ENCODE measurements at regions not wholly inside any gene's neighbourhood (a gene's known extent, or its start where the extent isn't known, plus 50 kb on each side); places are given as distances from the start of the nearest gene placed in this dataset.

DNA sequence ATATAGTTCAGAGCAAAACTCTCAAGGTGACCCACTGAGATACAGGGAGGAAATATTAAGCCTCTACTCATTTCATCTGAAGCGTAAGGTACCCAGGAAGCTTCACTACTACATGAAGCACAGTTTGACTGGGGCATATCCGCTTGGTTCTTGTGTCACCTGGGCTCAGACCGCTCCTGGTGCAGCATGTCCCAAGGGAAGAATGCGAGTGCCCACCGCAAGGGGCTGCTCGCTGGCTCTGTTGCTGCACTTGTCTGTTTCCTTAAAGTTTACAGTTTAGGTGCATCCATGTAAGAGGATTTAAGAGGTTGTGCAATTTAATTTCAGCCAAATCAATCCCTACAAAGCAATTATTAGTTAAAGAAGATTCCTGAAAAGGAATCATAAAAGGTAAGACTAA lies 507.8 kb downstream of the FBXO15 start:
- DNase-seq (ENCODE audit: low read depth): no peak

DNA sequence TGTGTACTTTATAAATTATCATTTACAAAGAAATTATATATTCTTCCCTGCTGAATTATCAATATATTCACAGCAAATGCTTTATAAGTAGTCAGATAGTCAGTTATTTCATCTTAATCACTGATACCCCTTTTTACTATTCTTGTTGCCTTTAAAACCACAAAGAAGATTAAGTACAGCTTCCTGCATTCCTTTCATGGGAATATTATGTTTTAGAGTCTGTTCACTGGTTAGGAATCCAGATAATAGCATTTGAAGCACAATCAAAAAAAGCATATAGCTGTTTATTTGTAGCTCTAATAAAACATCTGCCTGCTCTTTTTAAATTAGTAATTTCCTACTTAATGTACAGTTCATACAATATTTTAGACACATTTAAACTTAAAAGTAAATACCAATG lies 508.9 kb downstream of the FBXO15 start:
- no peak for DNase-seq (ENCODE audit: low read depth)

DNA sequence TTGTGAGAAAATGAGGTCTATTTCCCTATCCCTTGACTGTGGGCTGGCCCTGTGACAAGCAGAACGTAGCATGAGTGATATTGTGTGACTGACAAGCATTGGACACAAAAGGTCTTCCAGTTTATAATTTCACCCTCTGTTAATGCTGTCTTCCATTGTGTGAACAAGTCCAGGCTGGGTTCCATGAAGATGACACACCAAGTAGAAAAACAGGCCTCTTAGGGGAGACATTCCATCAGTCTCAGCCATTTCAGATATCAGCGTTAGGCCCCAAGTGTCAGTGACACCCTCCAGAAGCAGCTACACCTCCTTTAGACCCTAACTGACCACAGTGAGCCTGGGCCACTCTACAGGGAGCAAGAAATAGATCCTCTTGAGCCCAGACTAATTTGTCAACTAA lies 511.3 kb downstream of the FBXO15 start:
- no peak for DNase-seq (ENCODE audit: low read depth)

DNA sequence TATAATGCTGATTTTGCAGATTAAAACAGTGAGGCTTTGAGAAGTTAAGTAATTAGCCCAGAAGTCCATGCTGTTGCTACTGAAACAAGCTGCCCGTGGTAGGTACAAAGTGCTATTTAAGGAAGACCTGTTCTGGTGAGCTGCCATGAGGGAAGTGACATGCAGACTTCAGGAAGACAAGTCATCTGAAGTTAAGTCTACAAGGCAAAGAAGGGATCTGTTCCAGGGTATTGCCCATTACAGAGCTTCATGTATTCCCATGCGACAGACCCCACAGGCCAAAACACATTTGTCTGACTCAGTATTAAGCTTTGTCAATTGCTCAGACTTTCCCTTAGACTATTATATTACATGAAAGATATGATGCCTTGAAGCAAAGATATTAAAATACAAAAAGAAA lies 520.8 kb downstream of the FBXO15 start:
- DNase-seq (ENCODE audit: low read depth): no peak

DNA sequence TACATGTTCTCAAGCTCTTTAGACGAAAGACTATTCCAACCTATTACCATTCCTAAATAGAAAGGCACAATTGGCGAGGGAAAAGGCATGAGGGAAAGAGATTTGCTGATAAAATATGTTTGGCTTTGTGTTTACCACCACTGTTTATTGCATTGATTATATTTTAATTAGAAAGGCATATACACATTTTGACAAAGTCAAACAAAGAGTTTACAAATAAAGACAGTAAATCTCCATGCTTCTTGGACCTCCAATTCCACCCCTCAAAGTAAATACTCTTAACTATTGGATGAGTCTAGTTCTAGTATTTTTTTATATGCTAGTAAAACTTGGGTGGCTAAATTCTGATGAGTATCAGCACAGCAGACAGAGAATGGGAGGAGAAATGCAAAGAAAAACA lies 521.4 kb downstream of the FBXO15 start:
- no peak for DNase-seq (ENCODE audit: low read depth)

DNA sequence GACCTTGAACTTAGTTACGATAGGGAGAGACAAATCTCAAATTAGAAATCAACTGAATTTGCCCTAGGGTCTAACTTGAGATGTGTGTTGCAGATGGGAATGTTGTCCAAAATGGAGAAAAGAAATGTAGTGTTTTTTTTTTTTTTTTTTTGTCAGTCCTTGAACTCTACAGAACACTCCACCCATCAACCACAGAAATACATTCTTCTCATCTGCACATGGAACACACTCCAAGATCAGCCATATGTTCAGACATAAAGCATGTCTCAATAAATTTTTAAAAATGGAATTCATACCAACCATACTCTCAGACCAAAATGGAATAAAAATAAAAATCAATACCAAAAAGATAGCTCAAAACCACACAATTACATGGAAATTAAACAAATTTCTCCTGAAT lies 526.5 kb downstream of the FBXO15 start:
- DNase-seq (ENCODE audit: low read depth): no peak

DNA sequence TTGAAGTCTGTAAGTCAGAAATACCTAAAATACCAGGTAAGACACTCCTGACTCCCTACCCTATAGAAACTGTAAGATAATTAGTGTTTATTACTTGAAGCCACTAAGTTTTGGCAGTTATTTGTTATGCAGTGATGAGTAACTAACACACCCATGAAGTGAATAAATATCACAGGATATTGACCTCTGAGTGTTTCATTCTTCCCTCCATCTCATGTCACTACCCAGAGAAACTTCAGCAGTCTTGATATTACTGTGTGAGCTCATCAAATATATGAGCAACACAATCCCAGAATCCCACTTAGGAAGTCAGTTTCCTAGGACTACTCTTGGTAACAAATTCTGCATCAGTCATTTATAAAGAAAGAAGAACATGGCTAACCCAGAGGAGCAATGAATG lies 529.7 kb downstream of the FBXO15 start:
- DNase-seq (ENCODE audit: low read depth): no peak

DNA sequence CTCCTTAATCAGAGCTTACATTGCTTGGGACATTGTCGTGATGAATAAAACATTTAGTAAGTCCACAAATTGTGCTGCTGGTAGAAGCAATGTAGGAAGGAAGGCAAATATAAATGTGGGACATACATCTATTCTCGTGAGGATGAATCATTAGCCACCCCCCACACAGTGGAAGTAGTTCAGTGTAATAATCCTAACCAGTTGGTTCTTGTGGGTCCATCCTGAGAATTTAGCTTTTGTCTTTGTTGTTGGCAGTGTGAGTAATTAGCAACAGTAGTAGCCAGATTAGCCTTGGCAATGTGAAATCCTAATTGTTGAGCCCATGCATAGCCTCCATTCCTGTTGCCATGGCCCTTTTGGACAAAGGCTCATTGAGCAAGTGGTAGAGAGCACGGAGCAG lies 532.1 kb downstream of the FBXO15 start:
- no peak for DNase-seq (ENCODE audit: low read depth)

DNA sequence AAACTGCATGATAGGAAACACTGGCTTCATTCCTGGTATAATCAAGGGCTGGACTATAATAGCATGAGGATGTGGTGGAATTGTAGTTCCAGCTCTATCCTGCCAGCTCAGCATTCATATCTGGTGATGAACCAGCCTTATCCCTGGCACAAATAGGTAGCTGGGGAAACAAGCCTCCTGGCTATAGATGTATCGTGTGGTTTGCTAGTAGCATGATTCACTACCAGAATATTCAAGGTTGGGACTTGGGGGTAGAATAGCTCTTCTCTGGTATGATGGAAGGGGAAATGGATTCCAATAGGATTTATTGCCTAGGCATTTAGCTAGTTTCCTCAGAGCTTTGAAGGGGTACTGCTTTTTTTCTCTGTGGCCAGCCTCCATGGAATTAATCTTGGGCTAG lies 532.8 kb downstream of the FBXO15 start:
- no peak for DNase-seq (ENCODE audit: low read depth)

DNA sequence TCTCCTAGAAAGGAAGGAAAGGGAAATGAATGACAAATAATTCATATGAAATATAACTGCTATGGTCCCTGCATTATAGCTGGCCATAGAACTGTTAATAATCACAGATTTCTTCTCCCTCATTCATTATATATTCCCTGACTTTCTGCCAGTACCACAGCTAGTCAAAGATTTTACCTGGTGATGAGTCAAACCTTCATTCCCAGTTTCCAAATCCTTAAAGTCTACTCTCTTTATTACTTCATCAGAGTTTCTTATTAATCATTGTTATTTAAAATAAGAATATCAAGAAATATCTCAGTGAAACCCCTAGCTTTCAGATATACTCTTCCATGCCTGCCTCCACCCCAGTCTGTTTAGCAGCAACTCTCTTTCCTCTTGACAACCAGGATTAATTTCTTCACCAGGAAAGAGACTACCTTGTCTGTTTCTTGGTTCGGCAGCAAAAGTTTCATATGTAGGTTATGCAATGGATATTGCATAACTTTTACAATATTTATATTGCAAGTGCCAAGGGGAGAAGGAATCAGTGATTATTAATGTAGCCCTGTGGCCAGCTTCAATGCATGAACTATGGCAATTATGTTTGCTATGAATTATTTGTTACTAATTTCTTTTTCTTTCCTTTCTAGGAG lies 533.8 kb downstream of the FBXO15 start:
- no peak for DNase-seq (ENCODE audit: low read depth)

DNA sequence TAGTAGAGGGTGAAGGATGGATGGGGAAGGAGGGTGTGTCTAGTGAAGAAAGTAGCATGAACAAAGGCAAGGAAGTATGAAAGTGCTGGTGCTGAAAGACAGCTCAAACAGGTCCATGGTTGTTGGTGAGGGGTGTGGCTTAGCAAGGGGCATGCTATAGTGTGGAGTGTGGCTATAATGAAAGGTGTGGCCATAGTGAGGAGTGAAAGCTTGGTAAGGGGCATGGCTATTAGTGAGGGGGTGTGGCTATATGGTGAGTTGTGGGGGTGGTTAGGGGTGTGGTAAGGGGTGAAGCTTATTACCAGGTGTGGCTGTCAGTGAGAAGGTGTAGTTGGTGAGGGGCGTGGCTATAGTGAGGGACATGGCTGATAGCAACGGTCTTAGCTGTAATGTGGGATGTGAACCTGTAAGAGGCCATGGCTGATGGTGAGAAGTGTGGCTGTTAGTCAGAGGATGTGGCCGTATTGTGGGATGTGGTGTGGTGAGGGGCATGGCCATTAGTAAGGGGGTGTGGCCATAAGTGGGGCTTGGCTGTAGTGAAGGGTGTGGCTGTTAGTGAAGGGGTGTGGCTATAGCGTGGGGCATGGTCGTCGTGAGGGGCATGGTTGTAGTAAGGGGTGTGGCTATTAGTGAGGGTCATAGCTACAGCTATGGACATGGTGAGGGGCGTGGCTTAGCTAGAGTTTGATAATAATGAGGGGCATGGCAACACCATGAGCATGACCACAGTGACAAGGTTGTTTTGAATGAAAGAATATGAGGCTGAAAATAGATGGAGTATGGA lies 549.6 kb downstream of the FBXO15 start:
- DNase-seq (ENCODE audit: low read depth): no peak

DNA sequence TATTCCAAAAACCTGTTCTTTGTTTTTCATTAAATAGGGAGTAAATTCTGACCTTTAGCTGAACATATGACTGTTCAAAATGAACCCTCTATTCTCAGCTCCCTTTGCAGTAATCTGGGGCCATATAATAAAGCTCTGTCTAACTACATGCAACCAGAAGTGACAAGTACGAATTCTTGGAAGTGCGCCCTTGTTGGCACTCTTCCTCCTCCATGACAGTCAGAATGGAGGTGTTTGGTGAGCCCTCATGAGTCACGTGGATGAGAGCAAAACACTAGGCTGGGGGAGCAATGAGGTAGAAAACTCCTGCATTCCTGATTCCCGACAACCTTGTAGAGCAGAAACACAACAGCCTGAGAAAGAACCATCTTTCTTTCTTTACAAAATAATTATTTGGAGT lies 552.9 kb downstream of the FBXO15 start:
- DNase-seq (ENCODE audit: low read depth): no peak

DNA sequence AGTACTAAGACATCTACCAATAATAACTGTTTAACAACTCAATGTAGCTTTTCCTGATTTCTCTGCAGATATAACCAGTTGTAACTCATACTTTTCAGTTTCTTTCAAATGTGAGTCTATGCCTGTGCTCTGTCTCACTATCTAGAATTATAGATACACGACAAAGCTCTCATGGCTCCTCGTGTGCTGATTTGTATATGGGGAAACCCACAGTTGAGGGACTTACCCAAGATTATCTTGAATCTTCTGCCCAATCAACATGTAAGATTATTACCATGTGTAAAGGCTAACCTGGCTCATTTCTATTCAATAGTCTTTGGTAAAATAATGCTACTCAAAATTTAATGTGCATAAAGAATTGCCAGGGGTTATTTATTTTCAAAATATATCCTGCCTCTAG lies 554.4 kb downstream of the FBXO15 start:
- no peak for DNase-seq (ENCODE audit: low read depth)

DNA sequence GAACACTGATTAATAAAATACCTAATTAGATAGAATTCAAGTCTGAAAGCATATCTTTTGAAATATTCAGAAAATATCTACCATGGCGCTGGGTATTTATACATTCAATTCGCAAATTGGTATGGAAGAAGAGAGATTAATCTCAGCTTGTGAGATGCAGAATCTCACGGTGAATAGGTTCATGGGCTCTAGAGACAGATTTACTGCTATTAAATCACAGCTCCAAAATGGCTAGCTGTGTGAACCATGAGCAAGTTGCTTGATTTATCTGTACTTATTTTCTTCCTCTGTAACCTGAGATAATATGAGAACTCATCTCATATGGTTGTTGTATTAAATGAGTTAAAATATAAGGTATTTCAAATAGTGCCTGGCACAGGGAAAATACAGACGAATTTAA lies 556.7 kb downstream of the FBXO15 start:
- DNase-seq (ENCODE audit: low read depth): no peak

DNA sequence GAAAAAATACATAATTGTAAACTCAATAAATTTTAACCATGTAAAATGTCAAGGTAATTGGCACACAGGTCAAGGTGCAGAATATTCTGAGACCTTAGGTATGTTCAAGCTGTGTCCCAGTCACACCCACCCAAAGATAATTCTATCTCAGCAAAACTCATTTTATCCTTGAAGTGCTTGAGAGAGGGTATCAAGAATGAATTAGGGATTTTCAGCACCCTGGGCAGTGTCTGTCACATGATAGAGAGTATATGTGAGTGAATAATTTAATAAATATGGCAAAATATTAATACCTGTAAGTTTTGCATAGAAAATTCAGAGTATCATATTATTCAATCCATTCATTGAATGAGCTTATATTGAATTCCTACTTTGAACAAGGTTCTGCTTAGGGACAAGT lies 567.9 kb downstream of the FBXO15 start:
- DNase-seq (ENCODE audit: low read depth): no peak

DNA sequence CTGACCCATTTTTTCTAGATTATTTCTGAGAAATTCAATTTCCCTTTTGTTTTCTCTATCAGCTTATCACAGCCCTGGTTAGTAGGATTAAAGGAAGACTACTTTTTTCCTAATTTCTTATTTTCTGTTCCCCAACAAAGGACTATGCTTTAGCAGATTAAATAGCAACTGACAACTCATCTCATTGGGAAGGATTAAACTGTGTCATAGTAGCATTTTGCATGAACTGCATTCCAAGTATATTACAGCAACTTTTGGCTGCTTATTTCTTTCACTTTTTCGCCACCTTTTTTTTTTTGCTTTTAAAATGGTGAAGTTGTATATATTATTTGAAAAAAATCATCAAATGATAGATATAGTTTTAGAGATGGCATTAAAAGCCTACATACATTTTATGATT lies 570.3 kb downstream of the FBXO15 start:
- DNase-seq (ENCODE audit: low read depth): no peak

DNA sequence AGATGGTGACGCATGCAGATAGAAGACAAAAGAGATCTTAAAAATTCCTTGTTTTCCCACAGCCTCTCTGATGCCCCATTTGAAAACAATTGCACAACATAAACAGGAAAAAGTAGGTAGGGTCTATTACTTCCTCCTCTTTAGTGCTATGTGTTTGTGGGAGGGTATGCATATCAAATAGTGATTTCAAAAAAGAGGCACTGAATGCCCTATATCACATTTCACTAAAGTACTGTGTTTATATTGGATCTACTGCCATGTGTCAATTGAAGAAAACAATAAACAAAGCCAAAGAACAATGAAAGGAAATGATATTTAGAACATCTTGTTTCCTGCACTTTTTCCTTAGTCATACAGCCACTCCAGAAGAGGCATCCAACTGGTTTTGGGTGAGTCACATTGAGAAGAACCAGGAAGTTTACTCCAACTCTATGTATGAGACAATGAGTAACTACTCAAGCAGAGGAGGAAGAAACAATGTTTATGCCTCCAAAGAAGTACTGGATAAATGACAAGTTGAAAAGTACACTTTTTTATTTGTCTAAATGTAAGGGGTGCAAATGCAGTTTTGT lies 583.6 kb downstream of the FBXO15 start:
- no peak for DNase-seq (ENCODE audit: low read depth)

DNA sequence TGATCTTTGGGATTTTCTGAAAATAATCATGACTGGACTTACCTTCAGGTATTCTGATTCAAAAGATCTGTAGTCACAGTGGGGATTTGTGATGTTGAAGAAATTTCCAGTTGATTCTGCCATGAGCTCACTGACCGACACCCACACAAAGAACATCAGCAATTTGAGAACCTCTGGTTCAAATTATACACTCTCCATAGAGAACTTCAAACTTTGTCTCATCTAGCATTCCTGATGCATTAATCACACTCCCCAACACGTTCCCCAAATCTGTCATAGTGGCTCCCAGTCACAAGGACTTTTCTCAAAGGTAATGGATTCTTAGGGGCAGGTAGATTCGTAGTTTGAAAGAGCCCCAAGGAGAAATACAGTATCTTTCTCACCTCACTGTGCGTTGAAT lies 584.3 kb downstream of the FBXO15 start:
- DNase-seq (ENCODE audit: low read depth): no peak

DNA sequence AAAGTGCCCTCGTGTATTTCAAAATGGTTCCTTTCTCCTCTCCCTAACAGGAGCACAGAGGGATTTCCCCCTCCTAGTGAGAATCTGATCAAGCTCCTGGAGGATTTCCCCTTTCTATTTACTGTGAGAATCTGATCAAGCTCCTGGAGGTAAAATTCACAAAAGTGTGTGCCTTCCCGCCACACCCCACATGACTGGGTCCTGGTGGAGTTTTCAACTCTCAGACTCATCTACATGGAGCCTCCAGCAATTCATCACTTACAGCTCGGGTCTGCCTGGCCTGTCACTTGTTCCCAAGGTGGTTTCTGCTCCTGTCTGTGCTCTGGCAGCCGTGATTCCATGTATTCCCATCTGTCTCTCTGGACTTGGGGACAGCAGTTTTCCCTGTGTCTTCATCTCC lies 590.7 kb downstream of the FBXO15 start:
- no peak for DNase-seq (ENCODE audit: low read depth)

DNA sequence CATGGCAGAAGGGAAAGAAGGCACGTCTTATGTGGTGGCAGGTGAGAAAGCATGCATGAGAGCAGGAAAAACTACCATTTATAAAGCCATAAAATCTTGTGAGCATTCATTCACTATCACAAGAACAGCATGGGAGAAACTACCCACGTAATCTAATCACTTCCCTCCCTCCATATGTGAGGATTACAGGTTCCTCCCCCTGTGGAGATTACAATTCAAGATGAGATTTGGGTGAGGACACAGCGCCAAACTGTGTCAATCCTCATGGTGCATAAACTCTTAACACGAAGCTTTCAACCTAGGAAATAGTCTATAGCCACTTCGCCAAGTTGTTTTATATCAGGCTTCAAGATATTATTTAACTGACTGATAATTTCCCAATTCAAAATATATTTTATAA lies 595.5 kb downstream of the FBXO15 start:
- DNase-seq (ENCODE audit: low read depth): no peak

DNA sequence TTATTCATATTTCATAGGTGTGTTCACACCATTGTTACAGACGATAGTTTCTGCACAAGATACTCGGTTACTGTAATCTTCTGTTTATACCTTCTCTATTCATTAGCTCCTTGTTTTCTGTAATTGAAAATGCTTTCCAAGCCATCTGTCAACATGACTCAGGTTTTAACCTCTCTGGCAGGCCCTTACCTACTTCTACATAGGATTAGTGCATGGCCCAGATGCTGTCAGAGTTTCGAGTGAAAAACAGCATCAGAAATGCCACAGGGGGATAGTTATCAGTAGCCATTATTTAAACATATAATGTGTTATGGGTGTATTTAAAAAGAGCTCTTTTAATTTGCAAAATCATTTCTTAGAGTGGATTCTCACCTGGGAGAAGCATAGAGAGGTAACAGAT lies 596.4 kb downstream of the FBXO15 start:
- no peak for DNase-seq (ENCODE audit: low read depth)

DNA sequence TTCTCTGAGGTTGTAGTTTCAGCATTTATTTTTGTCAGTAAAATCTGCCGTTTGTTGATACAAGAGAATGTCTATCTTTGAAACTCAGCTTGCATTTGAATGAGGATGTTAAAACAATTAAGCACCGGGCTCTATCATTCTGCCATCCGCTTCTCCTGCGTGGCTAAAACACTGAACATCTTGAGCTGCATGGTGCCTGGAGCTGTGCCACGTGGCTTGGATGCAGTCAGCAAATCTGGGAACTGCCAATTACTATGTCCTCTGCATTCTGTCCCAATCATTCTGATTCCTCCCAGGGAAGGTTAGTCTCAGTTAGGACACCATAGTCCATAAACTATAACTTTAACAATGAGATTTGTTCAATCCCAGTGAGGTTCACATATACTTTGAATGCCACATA lies 598.4 kb downstream of the FBXO15 start:
- DNase-seq (ENCODE audit: low read depth): no peak

DNA sequence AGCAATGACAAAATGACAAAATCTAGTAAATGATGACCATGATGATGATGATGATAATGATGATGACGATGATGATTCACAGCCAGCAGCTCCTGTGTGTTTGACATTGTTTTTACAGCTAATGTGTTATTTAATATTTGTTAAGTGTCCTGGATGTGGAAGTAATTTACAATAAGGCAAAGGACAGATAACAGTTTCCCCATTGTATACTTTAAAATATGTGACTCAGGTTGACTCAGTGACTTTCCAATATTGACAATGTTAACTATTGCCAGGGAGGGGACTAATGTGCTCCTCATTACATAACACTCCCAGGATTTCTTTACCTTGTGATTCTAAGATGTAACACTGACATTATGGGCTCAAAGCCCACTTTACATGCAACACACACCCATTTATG lies 602.2 kb downstream of the FBXO15 start:
- DNase-seq (ENCODE audit: low read depth): no peak

DNA sequence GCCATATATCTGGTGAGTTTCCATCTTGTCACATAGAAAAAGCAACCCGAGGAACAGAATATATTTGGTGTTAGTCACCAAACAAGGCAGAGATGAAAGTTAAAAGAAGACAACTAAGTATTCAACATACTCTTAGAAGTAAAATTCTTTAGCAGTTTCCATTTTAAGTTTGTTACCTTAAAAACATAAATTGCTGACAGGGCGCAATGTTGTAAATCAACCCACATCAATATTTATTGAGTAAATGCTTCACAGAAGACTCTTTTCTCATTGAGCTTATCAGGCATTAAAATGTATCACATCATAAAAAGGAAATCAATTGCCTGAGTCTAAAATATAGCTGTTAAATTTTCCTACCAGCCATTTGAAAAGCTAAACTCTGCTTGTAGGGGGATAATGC lies 603.0 kb downstream of the FBXO15 start:
- DNase-seq (ENCODE audit: low read depth): no peak

Data from stimulated activated CD8-positive, alpha-beta memory T cell treated with anti-CD3 and anti-CD28 coated beads, Interleukin-15, amount 100 ng/mL, for 24 hours (primary cell).